Fibroblast of the conjunctiva (primary cell): ENCODE measurements at regions not wholly inside any gene's neighbourhood (a gene's known extent, or its start where the extent isn't known, plus 50 kb on each side); places are given as distances from the start of the nearest gene placed in this dataset.

Source experiments
- DNase-seq: peaks from one replicate; pipeline ENCODE4 v3.0.0-alpha.2; 2010; ENCODE audit warnings: low read depth

DNA sequence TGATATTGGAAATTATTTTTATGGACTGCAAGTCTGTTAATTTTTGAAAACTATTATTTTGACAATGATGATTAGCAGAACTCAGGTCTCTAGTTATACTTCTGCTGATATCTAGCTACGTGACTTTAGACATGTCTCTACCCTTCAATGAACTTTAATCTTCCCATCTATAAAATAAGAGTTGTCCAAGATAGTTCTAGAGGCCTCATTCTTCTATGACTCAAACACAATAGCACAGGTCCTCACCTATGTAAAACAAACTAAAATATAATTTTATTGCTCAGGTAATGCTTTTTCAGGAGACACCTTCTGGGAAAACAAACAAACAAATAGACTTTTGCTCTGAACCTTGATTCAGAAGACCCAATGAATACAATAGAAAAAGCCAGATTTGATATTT lies 544.4 kb upstream of the SETBP1 start:
- no peak for DNase-seq

DNA sequence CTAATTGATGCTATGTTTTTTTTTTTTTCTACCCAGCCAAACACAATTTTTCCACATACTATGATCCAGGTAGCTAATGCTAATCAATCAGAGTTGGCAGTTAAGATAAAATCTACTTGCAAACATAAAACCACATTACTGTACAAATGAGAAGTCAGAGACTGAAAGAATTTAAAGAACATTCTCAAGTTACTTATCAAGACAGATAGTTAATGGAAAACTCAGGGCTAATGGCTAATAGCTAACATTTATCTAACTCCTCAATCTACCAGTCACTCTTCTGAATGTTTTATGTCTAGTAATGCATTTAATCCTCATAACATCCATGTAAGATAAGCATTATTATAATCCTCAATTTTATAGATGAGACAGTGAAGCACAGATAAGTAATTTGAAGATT lies 537.6 kb upstream of the SETBP1 start:
- DNase-seq: no peak

DNA sequence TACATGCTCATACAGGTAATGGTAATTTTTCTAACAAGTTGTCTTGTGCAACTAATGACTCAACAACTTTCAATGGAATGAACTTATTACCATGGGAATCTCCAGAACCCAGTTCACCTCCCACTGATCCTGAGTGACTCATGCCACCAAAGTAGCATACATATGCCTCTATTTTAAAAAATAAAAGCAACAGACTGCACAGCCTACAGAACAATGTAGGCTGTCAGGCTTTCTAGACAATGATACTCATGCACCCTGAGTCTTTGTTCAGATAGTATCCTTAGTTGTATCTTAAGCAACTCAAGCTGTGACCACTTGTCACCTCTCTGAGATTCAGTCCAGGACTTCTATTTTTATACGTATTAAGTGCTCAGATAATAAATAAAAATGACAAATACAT lies 531.0 kb upstream of the SETBP1 start:
- peak; percentile 50 for DNase-seq

DNA sequence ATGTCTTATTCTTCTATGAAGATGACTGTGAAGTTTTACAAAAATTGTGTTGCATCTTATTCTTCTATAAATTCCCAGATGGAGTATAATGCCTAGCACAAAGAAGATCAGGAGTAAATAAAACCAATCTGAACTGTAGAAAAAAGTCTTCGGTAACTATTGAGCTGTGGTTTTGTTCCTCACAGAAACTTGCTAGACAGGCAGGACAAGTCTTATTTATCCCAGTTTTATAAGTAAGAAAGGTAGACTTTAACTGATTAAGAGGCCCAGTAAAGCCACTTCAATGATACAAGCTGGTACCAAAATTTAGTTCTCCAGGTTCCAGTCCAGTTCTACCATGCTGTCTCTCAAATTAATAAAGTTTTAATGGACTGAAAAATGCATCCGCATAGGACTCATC lies 526.7 kb upstream of the SETBP1 start:
- DNase-seq: no peak

DNA sequence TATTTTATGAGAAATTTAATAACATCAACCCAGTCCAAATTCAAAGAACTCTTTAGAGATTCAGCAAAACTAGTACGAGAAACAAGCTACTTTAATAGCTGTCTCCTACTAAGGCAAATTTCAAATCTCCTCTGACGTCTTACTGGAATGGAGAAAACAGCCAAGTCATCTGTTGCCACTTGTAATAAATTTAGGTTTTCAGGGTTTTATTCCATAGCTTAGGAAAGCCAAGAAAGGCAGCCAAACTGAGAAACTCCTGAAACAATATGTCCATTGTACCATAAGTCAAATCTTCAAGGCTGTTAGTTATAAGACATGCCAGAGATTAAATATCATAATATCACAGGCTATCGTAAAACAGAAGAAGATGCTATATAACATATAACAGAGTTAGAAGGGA lies 524.6 kb upstream of the SETBP1 start:
- DNase-seq: no peak

DNA sequence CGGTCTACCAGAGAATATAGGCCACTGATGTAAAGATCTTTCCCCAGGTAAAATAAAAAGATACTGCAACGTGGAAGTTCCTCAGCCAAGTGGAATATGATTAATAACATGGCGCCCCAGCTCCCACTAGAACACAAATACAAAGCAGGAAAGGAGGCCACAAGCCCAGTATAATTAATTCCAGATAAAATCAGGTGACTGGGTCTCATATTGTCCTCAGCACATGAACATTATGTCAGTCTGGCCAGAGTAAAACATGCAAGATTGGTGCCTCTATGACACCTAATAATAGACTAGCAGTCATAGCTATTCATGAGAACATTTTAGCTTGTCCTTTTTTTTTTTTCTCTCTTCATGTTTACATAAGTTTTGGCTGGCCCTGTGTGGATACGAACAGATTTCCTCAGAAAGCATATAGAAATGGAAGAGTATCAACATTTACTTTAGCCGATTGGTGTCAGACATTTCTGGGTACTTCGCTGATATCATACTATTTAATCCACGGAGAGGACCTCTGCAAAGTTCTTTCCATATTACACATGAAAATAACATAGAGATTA lies 523.8 kb upstream of the SETBP1 start:
- no peak for DNase-seq

DNA sequence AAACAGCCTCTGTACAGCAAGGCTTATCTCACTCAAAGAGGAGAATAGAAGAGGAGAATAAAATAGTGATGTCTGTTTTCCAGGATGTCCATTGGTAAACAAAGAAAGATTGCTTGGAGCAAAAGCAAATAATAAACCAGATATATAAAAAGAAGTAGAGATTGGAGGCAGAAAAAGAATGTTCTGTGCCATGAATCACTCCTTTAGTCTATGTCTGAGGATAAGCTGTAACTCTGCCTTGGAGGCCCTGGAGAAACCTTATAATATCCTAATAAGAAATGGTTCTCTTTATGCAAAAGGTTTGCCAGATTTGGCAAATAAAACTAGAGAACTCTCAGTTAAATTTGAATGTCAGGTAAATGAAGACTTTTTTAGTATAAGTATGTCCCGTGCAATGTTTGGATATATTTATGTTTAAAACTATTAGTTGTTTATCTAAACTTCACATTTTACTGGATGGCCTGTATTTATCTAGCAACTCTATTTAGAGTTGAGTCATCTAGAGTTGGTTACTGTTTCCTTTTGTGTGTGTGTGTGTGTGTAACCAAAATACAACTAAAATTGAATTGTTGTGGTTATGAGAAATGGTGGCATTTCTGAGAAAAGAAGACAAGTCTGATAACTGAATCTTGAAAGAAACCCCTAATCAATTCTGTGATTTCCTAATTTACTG lies 510.3 kb upstream of the SETBP1 start:
- no peak for DNase-seq

DNA sequence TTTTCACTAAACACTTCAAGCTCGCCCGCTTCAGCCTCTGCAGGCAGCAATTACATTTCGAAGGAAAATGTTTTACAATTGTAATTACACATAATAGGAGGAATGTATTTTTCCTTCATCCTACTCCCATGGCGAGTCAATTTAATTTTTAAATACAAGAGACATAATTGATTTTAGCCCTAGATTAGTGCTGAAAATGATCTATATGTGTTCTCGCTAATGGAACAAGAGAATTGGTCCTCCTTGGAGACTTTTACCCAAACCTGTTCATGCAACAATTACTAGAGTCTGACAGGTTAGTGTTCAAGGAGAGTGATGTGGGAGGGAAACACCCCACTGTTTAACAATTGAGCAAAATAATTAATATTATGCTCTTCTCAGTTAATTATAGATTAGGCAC lies 509.4 kb upstream of the SETBP1 start:
- DNase-seq: no peak

DNA sequence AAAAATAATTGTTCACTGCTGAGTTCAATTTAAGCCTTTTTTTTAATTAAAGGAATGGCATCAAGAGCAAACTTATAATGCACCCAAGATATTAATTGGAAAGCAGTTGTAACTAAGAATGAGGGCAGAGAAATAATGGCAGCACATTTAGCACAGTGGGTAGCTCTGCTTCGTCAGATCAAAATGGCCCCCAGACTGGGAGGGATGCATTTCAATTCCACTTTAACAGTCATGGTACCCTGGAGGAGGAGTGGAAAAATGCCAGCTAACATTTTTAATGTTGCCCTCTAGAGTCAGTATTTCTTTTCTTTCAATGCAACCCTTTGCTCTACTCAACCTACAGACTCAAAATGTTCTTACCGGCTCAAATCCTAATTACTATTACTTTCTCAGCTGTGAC lies 504.8 kb upstream of the SETBP1 start:
- no peak for DNase-seq

DNA sequence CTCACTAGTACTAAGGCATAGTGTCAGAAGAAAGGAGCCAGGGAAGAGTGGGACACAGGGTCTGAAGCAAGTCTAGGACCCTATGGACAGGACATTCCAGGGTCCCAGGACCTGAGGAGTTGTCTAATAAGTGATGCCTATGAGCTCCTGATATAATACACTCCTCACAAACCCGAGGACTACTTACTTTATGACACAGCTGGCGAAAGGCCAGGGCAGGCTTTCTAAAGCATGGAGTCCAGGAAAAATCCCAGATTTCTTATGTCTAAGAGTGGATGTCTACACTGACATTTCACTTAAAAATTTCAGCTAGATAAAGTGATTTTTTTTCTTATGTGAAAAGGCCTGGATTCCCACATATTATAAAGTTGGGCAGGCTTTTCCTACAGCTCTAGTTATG lies 502.2 kb upstream of the SETBP1 start:
- no peak for DNase-seq

DNA sequence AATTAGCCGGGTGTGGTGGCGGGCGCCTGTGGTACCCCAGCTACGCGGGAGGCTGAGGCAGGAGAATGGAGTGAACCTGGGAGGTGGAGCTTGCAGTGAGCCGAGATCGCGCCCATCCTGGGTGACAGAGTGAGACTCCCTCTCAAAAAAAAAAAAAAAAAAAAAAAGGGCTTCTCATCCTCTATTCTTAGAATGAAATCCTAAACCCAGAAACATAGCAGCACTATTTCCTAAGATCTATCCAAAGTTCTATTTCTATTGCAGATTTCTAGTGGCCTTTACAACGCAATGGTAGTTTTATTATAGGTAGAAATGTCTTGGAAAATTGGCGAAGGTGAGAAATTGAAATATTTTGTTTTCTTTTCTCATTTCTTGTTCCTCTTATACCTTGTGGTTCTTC lies 501.0 kb upstream of the SETBP1 start:
- no peak for DNase-seq

DNA sequence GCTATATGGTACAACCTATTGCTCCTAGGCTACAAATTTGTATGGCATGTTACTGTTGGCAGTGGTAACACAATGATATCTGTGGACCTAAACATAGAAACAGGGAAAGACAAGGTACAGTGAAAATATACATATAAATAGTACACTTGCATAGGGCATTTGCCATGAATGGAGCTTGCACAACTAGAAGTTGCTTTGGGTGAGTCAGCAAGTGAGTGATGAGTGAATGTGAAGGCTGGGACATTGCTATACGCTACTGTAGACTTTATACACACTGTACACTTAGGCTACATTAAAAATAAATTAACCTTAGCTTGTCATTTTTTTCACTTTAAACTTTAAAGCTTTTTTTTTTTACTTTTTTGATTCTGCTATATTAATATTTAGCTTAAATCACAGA lies 500.0 kb upstream of the SETBP1 start:
- DNase-seq: peak; percentile 16

DNA sequence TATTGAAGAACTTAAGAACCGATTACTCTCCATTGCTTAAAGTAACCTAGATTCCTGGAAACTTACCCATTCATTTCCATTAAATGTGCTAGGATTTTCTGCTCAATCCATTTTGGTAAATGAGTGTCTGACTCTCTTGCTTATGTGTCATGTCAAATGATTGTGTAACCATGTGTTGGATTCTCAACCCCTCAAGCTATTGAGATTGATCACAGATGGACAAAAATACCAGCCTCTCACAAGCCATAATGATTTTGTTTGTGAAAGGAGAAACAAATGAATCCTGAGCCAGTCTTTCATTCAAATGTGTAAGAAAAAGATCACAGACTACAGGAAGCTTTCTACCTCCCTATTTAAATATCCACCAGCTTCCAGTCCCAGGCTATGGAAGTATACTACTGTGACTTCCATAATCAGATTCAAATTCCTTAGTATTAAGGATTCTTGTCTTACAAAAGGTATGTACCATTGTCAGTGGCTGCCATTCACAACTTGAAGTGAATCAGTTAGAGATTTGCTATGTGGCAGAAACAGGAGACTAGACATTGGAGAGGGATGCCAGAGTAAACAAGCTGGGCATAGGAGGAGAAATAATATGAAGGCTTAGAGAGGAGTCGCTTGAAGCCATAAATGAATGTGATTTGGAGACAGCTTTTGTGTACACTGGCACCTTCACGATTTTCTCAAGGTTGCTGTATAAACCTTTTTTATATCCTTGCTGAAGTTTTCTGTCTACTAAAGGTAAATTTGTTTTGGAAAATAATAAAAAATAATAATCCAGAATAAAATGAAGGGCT lies 498.5 kb upstream of the SETBP1 start:
- DNase-seq: peak; percentile 18

DNA sequence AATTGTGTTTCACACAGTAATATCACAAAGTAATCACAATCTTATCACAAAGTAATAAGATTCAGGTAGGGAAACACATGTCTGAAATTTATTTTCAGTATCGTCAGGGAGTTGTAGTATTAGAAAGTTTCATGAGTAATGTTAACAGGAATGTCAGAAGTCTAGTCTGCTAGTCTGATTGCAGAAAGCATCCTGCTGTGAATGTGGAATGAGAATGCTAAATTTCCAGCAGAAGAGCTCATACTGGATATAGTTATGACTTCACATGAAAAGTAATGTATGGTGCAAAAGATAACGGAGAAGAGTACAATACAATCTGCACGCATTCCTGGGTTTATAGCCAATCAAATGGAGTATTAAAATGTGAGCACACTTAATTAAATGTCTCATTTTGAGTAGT lies 494.7 kb upstream of the SETBP1 start:
- no peak for DNase-seq

DNA sequence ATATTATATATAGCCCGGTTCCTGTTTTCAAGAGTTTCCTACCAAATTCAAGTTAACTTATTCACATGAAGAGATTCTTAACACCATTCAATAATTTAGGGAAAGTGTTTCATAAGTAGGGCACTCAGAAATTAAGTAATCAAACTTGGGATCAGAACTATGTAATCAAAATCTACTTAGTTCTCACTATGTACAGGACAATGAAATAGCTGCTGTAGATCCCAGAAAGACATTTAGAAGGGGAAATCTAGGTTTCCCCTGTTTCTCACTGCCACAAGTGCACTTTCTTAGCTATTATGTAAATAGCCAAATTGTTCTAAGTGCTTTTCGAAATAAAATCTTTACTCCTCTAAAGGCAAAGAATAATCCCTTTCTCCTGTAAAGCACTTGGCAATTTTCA lies 493.6 kb upstream of the SETBP1 start:
- no peak for DNase-seq

DNA sequence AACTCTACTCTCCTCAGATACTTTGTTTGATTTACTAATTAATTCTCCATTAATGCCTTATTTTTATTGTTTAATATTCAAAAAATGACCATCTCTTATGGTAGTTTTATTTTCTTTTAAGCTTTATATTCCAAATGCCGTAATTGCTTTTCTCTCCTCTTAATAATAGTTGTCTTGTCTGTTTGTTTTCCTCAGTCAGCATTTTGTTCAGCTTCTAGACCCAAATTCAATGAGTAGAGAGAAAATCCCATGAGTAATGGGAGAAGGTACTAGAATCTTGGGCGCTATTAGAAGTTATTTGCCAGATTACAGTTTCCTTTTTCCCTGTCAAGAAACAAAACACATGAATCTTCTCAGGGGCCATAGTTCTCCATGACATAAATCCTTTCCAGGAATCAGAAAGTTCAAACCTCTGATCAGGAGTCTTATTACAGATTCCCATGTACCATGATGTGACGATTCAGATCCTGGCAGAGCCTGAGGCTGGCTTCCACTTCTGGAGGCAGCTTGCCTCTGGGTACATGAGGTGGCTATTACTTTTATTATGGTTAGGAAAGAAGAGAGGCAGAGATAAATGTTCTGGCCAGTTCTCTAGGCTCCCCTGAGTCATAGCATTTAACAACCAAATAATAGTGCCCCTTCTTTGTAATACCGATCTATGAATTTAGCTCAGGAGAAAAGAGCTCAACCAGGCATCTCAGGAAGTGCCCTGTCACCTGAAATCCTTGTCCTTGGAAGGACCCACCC lies 485.1 kb upstream of the SETBP1 start:
- no peak for DNase-seq

DNA sequence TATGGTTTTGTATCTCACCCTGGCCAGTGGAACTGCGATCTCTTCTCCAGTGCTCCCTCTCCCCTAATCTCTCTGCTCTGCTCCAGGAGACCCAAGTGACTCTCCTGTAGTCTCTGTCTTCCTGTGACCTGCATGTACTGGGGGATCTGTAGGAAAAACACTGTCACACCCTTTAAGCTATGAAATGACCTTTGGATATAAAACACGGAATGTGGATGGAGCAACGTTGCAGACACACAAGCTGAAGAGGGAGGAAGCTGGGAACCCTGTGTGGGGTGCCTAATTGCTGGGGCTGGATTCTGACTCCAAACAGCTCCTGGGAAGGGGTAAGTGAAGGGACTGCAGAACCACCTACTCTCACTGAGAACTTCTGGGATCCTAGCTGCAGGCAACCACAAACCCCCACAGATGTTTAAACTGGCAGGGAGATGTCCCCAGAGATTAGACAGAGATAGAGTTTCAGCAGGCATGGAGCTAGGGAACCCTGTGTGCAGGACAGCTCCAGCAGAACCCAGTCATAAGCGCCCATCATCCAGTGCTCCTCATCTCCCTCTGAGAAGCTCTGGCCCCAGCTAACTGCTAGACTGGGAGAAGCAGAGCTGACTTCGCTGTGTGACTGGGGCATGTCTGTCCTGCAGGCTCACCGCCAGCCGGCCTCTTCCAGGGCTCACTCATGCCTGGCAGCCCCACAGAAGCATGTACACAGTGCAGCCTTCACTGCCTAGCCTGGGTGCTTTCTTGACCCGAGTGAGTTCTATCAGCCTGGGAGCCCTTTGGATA lies 482.7 kb upstream of the SETBP1 start:
- DNase-seq: peak; percentile 10

DNA sequence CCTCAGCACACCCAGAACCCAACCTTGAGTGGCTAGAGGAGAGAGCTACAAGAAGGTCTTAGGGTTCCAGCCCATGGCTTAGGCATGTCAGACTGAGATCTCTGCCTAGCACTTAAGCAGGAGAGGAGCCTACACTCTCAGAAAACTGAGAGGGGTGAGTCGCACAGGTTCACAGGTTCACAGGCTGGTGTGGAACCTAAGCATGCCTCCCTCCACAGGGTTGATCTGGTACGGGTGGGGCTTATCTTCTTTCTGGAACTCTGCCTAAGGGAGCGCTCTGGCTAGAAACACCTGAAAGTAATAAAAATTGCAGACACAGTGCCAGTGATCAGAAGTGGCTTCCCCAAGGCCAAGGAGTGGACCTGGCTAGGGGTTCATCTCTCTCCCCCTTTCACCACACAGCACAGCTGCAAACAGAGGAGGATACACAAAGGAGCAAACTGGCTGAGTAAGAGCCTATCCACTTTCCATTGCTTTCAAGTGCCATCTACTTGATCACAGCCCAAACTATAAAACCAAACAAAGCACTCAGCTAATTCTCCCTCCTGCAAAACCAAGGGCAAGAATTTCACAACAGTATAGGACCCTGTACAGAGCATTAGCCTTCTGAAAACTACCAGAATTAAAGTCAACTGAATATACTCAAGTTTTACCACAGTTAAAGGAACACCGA lies 481.9 kb upstream of the SETBP1 start:
- no peak for DNase-seq

DNA sequence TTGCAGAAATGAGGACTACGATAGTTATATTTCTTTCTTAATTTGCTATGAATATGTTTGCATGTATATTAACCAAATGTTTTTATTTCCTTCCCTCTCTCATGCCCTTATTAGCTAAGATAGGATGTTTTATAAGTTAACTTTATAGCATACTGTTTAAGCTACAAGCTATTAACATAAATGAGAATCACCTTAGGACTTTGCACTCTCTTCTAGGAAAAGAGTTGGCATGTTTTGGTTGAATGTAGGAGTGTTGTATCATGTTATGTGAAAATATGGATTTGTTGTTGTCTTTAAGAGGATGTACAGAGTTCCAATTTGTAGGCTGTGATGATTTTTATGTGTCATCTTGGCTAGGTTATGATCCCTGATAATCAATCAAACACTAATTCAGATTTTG lies 467.4 kb upstream of the SETBP1 start:
- no peak for DNase-seq

DNA sequence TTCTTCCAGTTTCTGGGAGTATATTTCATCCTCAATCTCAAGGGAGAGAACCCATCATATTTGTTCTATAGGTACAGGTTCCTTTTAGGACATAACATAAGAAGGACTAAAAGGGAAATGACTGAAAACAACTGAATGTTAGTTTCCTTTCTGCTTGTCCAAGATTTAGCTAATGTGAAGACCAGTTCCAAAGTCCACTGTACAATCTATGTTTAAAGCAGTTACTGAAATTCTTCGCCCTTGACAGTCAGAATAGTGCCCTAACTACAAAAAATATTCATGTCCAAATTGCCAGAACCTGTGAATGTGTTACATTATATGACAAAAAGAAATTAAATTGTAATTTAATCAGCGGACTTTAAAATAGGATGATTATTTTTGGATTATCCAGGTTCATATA lies 466.3 kb upstream of the SETBP1 start:
- no peak for DNase-seq

DNA sequence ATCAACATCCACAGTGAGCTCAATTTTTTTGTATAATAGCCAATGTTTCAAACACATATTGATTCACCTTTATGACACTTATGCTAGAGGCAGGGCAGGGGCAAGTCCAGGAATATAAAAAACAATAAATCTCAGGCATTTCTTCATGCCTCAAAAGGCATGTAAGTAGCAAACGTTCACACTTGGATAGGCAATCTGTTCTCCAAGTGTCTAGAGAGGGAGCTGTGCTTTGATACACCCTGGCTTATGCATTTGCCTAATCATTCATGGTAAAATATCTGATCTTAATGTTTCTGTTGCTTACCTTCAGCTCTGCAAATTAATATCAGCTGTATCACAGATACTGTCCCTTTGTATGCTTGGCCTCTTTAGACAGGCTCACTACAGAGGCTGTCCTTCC lies 464.5 kb upstream of the SETBP1 start:
- DNase-seq: no peak

DNA sequence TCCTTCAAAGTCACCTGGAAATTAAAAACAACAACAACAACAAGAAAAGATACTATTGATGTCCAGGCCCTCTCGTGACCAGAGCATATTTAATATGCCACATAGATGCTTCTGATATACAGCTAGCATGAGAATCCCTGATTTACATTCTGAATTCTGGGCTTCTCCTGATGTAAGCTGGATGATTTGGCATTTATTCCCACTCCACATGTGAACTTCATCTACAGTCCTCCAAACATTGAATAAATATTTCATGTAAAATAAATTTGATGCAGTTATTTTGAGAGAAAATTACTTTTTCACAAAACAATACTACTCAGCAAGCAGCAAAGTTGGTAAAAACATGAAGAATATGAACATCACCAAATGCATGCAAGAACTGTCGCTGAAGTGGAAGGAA lies 453.2 kb upstream of the SETBP1 start:
- DNase-seq: no peak
